LNCaP clone FGC (cell line): ENCODE measurements at regions not wholly inside any gene's neighbourhood (a gene's known extent, or its start where the extent isn't known, plus 50 kb on each side); places are given as distances from the start of the nearest gene placed in this dataset.

Experiments used
- DNase-seq: peaks from one replicate; pipeline ENCODE4 v3.0.0-alpha.2; 2011; ENCODE audit warnings: low read depth
- H3K4me3 ChIP-seq: 2 replicates; pipeline ENCODE4 v1.5.1; 2011; ENCODE audit warnings: mild to moderate bottlenecking, low read depth, low read length, control low read depth
- TF ChIP-seq, protein P1 (sequence below): IDR thresholded peaks from 2 replicates; pipeline ENCODE4 v1.5.1; 2012; ENCODE audit warnings: mild to moderate bottlenecking; ENCODE audit not compliant: control insufficient read depth, insufficient read depth; ENCODE audit errors: extremely low read depth

DNA sequence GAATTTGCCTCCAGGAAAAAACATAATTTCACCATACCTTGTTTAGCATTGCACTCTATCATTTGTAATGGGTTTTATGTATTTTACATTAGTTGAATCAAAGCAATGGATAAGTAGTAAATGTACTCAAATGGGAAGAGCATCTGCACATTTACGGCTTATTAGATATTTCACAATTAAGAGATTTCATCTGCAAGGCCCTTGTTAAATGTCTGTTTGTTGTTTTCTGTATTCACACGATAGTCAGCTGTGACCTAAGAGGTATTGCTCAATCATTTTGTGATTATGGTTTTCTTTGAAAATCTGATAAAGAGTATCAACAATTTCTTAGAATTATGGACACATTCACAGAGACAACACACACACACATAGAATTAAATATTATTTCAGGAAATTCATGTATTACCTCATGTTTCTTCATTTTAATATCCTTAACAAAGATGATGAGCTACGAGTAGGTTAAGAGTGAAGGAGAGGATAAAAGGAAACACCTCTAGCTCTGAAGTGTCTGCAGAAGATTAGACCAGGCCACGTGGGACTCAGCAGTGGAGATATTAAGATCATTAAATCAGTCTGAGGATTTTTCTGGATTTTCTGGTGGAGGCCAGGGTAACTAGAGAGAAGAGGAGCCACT is 121.9 kb upstream of the POU1F1 start:
- DNase-seq: no peak
- H3K4me3 ChIP-seq: no peak overlapping the region
- TF ChIP-seq, protein P1, sequence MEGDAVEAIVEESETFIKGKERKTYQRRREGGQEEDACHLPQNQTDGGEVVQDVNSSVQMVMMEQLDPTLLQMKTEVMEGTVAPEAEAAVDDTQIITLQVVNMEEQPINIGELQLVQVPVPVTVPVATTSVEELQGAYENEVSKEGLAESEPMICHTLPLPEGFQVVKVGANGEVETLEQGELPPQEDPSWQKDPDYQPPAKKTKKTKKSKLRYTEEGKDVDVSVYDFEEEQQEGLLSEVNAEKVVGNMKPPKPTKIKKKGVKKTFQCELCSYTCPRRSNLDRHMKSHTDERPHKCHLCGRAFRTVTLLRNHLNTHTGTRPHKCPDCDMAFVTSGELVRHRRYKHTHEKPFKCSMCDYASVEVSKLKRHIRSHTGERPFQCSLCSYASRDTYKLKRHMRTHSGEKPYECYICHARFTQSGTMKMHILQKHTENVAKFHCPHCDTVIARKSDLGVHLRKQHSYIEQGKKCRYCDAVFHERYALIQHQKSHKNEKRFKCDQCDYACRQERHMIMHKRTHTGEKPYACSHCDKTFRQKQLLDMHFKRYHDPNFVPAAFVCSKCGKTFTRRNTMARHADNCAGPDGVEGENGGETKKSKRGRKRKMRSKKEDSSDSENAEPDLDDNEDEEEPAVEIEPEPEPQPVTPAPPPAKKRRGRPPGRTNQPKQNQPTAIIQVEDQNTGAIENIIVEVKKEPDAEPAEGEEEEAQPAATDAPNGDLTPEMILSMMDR: no peak

DNA sequence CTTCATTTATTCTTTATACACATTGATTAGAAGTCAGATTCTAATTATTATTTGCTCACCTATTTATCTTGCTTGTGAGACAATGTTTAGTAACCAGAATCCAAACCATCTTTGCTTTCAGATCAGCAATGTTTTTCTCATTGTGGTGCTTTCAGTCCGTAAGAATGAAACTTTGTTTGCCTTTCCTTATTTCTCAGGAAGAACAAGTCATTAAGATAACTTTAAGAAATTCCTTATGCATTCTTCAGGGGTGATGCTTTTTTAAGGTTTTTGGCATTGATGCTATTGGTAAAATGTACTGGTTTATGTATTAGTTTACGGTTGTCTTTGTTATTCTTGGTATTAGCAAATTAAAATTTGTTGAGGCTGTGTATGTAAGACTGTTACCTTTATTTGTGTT is 120.8 kb upstream of the POU1F1 start:
- TF ChIP-seq, protein P1: no peak
- DNase-seq: no peak
- H3K4me3 ChIP-seq: no peak overlapping the region

DNA sequence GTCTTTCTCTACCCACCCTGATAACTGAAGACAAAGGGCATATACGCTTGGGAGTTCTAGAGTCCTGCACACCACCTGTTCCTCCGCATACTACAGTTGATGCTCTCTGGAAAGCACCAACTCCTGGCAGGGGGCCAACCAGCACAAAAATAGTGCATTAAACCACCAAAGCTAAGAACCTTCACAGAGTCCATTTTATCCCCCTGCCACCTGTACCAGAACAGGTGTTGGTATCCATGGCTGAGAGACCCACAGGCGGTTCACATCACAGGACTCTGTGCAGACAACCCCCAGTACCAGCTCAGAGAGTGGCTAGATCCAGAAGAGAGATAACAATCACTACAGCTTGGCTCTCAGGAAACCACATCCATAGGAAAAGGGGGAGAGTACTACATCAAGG is 114.4 kb upstream of the POU1F1 start:
- DNase-seq: no peak
- TF ChIP-seq, protein P1: no peak
- H3K4me3 ChIP-seq: no peak overlapping the region

DNA sequence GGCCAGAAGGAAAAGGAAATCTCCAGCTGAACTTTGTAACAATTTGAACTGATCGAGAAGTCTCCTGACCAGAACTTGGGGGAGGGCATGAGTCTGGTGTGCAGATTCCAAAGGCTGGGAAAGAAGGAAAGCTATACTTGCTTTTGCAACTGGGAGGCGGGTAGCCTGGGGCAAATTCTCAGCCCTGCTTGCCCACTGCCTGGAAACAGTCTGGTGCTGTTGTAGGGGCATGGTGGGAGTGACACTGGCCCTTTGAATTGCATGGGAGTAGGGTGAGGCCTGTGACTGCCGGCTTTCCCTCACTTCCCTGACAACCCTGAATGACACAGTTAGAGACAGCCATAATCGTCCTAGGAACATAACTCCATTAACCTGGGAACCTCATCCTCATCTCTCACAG is 114.0 kb upstream of the POU1F1 start:
- no peak overlapping the region for H3K4me3 ChIP-seq
- no peak for DNase-seq
- TF ChIP-seq, protein P1: no peak

DNA sequence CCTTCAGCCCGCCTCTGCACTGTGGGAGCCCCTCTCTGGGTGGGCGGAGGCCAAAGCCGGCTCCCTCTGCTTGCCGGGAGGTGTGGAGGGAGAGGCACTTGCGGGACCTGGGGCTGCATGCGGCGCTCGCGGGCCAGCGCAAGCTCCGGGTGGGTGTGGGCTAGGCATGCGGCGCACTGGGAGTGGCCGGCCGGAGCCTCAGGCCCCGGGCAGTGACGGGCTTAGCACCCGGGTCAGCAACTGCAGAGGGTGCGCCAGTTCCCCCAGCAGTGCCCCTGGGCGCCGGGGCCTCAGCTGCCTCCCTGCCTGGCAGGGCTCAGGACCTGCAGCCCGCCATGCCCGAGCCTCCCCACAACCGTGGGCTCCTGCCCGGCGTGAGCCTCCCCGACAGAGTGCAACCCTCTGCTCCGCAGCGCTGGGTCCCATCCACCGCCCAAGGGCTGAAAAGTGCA is 98.9 kb upstream of the POU1F1 start:
- TF ChIP-seq, protein P1: no peak
- no peak overlapping the region for H3K4me3 ChIP-seq
- DNase-seq: no peak

DNA sequence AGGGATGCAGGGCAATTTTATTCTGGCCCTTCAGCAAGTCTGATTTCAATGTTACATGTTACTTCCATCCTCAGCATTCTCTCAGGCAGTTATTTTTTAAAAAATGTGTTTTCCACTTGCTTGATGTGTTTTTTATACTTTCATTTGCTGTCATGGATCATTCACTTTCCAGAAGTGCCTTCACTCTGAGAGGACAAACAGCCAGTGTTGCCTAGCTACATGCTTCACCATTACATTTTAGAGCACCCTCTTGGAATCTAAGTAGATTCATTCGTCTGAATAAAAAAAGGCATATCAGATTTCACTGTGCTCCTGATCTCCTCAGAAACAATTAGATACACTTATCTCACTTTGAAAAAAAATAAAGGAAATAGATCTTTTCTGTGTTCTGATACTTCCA is 93.6 kb upstream of the POU1F1 start:
- no peak overlapping the region for H3K4me3 ChIP-seq
- DNase-seq: no peak
- TF ChIP-seq, protein P1: no peak

DNA sequence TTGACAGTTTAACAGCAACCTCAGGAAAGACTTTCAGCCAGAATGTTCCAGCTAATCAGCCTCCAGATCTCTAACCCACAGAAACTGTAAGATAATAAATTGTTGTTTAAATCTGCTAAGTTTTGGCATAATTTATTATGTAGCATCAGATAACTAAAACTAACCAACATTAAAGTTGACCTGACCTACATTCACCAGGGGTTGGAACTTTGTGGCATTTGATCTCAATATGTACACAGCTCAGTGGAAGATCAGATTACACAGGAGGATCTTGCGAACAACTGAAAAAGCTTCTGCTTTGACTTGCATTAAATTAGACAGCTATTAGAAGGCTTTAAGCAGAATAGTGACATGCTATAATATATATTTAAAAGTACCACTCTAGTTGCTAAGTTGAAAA is 91.4 kb upstream of the POU1F1 start:
- TF ChIP-seq, protein P1: no peak
- no peak overlapping the region for H3K4me3 ChIP-seq
- peak; percentile 25 for DNase-seq
